ENCODE measurements at regions not wholly inside any gene's neighbourhood (a gene's known extent, or its start where the extent isn't known, plus 50 kb on each side); places are given as distances from the start of the nearest gene placed in this dataset.

- TF ChIP-seq CTCF (IDR thresholded peaks at IDR 0.05) (no peak), POLR2A (IDR thresholded peaks at IDR 0.05) (no peak)
These were observed 98.2 kb upstream of the FAM9B start for GRCh38 chrX:9132036-9132638.

Measured in adrenal gland (tissue), 5 donors.